ENCODE measurements at regions not wholly inside any gene's neighbourhood (a gene's known extent, or its start where the extent isn't known, plus 50 kb on each side); places are given as distances from the start of the nearest gene placed in this dataset.
"Not testable (repeated sequence)": the region's sequence is repeated elsewhere in the genome, so short reads cannot be mapped to it uniquely, and the experiment has no call there.

GRCh38 chr7:13024121-13024674, 336.8 kb downstream of the ARL4A start:
- no peaks in the 10 kb centered on the region for H3K36me3 Mint-ChIP-seq
- H3K9me3 Mint-ChIP-seq, result no peaks in the 10 kb centered on the region
- no peaks in the 10 kb centered on the region for H3K27me3 Mint-ChIP-seq
- no peak for ATAC-seq
- H3K27ac Mint-ChIP-seq, result no peak overlapping the region
- no peak overlapping the region for H3K4me3 Mint-ChIP-seq
- no peaks in the 10 kb centered on the region for H3K4me1 Mint-ChIP-seq

DNA sequence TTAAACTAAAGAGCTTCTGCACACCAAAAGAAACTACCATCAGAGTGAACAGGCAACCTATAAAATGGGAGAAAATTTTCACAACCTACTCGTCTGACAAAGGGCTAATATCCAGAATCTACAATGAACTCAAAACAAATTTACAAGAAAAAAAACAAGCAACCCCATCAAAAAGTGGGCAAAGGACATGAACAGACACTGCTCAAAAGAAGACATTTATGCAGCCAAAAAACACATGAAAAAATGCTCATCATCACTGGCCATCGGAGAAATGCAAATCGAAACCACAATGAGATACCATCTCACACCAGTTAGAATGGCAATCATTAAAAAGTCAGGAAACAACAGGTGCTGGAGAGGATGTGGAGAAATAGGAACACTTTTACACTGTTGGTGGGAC, 337.6 kb downstream of the ARL4A start:
- not testable (repeated sequence) for H3K9me3 Mint-ChIP-seq, H3K27ac Mint-ChIP-seq, H3K27me3 Mint-ChIP-seq, H3K4me1 Mint-ChIP-seq, H3K36me3 Mint-ChIP-seq, H3K4me3 Mint-ChIP-seq, ATAC-seq

DNA sequence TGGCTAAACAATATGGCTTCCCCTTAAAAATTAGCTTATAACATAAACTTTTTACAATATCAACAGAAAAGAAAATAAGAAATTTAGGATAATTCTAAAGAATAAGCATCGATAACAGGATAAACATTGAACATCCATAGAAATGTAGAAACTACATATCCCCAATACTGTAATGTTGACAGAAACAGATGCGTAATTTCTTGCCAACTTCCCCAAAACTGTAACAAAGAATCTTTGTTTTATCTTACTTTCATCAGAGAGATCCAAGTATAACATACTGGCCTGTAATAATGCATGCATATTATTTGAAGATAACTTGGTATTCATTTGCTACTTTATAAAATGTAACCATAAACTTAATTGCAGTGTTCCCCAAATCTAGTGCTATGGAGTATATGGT, 339.9 kb downstream of the ARL4A start:
- Mint-ChIP-seq H3K4me3 (no peak overlapping the region), H3K4me1 (no peaks in the 10 kb centered on the region), H3K9me3 (no peaks in the 10 kb centered on the region), H3K27ac (no peak overlapping the region), H3K36me3 (no peaks in the 10 kb centered on the region), H3K27me3 (no peaks in the 10 kb centered on the region)
- no peak for ATAC-seq

DNA sequence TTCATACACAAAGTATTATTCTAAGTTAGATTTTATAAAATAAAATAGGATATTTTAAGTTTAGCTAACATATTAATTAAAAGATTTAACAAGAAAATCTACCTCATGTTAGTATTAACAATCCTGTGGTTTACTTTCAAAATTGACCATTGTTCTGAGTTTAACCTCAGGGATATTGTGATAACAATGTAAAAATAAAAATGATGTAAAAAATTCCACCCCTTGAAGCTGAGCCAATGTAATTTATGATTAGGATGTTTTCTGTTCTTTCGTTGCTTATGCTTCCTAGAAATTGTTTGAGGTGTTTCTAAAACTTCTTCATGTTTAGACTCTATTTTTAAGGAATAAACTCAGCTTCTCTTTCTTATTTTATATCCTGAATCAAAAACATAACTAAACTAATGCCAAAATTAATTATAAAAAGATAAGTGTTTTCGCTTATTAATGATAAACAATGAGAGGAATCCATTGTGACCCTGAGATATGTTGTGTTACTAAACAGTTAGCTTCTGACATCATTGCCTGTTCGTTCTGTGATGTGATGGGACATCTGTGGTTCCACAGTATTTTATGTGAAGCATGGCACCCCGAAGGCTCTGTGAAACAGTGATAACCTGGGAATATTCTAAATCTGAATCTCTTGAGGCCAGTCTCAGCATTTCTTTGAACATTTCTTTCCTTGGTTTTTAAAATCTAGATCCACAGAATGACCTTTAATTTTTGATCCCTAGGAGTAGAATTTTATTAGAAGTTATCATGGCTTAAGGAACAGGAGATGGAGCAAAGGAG, 340.8 kb downstream of the ARL4A start:
- no peak for ATAC-seq
- H3K36me3 Mint-ChIP-seq, result no peaks in the 10 kb centered on the region
- H3K9me3 Mint-ChIP-seq, result no peaks in the 10 kb centered on the region
- H3K4me1 Mint-ChIP-seq, result no peaks in the 10 kb centered on the region
- H3K4me3 Mint-ChIP-seq, result no peak overlapping the region
- H3K27ac Mint-ChIP-seq, result no peak overlapping the region
- H3K27me3 Mint-ChIP-seq, result no peaks in the 10 kb centered on the region

GRCh38 chr7:13028825-13029099, 341.3 kb downstream of the ARL4A start:
- Mint-ChIP-seq H3K9me3 (no peaks in the 10 kb centered on the region), H3K4me1 (no peaks in the 10 kb centered on the region), H3K27ac (no peak overlapping the region), H3K4me3 (no peak overlapping the region), H3K27me3 (no peaks in the 10 kb centered on the region), H3K36me3 (no peaks in the 10 kb centered on the region)
- ATAC-seq, result no peak

- peaks cover 9% of the 10 kb centered on the region for H3K4me1 Mint-ChIP-seq
- no peaks in the 10 kb centered on the region for H3K36me3 Mint-ChIP-seq
Observed at GRCh38 chr7:13031468-13031867, 344.0 kb downstream of the ARL4A start.

GRCh38 chr7:13032084-13032483, 344.7 kb downstream of the ARL4A start:
- no peak overlapping the region for H3K4me3 Mint-ChIP-seq

More at GRCh38 chr7:13031468-13031867, 344.0 kb downstream of the ARL4A start:
- Mint-ChIP-seq H3K9me3 (no peaks in the 10 kb centered on the region), H3K27ac (no peak overlapping the region), H3K27me3 (no peaks in the 10 kb centered on the region), H3K4me3 (no peak overlapping the region)
- ATAC-seq, result no peak

DNA sequence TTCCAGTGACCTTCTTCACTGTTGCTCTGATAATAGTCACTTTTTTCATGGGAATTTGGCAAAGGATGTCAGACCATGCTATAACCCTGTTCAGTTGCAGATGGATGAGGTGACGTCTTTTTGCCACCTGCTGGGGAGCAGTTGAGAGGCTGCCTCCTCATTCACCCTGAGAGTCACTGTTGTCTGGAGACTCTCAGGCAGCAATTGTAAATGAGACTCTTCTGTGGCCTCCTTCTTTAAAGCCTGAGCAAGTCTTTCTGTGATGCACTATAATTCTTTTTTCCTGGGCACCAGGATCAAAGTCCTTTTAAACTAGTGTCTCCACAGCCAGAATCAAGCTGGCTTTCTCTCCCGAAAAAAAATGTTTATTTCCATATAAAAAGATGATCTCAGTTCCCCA, 345.1 kb downstream of the ARL4A start:
- H3K4me1 Mint-ChIP-seq, result peaks cover 9% of the 10 kb centered on the region
- no peak overlapping the region for H3K4me3 Mint-ChIP-seq
- no peak for ATAC-seq
- no peaks in the 10 kb centered on the region for H3K36me3 Mint-ChIP-seq
- H3K9me3 Mint-ChIP-seq, result no peaks in the 10 kb centered on the region
- H3K27me3 Mint-ChIP-seq, result no peaks in the 10 kb centered on the region
- H3K27ac Mint-ChIP-seq, result no peak overlapping the region

More at GRCh38 chr7:13032084-13032483, 344.7 kb downstream of the ARL4A start:
- H3K27ac Mint-ChIP-seq, result no peak overlapping the region
- ATAC-seq, result no peak
- no peaks in the 10 kb centered on the region for H3K27me3 Mint-ChIP-seq
- H3K4me1 Mint-ChIP-seq, result peaks cover 9% of the 10 kb centered on the region
- no peaks in the 10 kb centered on the region for H3K9me3 Mint-ChIP-seq
- no peaks in the 10 kb centered on the region for H3K36me3 Mint-ChIP-seq

GRCh38 chr7:13034693-13035092, 347.3 kb downstream of the ARL4A start:
- Mint-ChIP-seq H3K9me3 (no peaks in the 10 kb centered on the region), H3K36me3 (no peaks in the 10 kb centered on the region), H3K4me3 (no peak overlapping the region), H3K4me1 (peaks cover 9% of the 10 kb centered on the region), H3K27me3 (no peaks in the 10 kb centered on the region), H3K27ac (no peak overlapping the region)
- ATAC-seq, result no peak

DNA sequence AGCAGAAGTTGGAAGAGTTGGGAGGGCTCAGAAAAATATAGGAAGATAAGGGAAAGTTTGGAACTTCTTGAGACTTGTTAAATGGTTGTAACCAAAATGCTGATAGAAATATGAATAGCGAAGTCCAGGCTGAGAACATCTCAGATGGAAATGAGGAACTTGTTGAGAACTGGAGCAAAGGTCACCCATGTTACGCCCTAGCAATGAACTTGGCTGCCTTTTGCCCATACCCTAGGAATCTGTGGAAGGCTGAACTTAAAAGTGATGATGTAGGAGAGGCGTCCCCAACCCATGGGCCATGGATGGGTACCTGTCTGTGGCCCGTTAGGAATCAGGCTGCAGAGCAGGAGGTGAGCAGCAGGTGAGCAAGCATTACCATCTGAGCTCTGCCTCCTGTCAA, 347.8 kb downstream of the ARL4A start:
- no peaks in the 10 kb centered on the region for H3K36me3 Mint-ChIP-seq
- ATAC-seq, result no peak
- peaks cover 9% of the 10 kb centered on the region for H3K4me1 Mint-ChIP-seq
- H3K27ac Mint-ChIP-seq, result no peak overlapping the region
- no peak overlapping the region for H3K4me3 Mint-ChIP-seq
- H3K27me3 Mint-ChIP-seq, result no peaks in the 10 kb centered on the region
- H3K9me3 Mint-ChIP-seq, result no peaks in the 10 kb centered on the region

DNA sequence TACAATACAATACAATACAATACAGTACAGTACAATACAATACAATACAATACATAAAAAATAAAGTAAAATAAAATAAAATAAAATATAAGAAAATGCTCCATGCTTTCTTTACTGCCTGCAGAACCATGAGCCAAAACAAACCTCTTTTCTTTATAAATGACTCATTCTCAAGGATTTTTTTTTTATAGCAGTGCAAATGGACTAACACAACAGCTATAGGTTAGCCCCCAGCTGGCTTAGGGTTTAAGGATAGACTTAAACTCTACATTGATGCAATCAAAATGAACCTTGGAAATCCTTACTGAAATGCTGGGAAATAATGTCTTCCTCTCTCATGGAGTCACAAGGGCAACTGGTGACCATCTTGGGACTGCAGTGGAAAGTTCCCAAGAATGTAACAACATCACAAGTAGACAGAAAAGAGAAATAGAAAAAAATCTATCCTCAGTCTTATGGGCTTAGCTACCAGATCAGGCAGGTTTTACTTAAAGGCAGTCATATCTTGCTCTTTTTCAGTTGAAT, 348.9 kb downstream of the ARL4A start:
- H3K4me3 Mint-ChIP-seq, result no peak overlapping the region

DNA sequence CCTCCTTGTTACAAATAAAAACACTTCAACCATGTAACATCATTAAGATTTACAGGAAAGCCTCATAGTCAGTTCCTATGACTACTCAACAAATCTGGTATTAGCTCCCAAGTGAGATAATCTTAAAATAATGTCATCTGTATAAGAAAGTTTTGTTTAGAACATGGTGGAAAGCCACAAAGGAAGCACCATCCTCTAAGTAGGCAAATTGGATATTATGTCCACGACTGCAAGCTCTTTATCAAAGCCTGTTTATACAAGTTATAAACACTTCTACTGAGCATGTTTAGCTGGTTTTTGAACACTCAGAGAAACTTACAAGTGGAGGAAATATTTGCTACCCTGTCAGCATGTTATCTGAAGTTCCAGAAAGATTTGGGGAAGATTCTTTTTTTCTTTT, 349.8 kb downstream of the ARL4A start:
- Mint-ChIP-seq H3K4me1 (peaks cover 9% of the 10 kb centered on the region), H3K27me3 (no peaks in the 10 kb centered on the region), H3K4me3 (no peak overlapping the region), H3K36me3 (no peaks in the 10 kb centered on the region), H3K27ac (no peak overlapping the region), H3K9me3 (no peaks in the 10 kb centered on the region)
- no peak for ATAC-seq

More for the DNA sequence above, 348.9 kb downstream of the ARL4A start:
- H3K9me3 Mint-ChIP-seq, result no peaks in the 10 kb centered on the region
- ATAC-seq, result no peak
- H3K27me3 Mint-ChIP-seq, result no peaks in the 10 kb centered on the region
- H3K36me3 Mint-ChIP-seq, result no peaks in the 10 kb centered on the region
- peaks cover 9% of the 10 kb centered on the region for H3K4me1 Mint-ChIP-seq
- no peak overlapping the region for H3K27ac Mint-ChIP-seq

DNA sequence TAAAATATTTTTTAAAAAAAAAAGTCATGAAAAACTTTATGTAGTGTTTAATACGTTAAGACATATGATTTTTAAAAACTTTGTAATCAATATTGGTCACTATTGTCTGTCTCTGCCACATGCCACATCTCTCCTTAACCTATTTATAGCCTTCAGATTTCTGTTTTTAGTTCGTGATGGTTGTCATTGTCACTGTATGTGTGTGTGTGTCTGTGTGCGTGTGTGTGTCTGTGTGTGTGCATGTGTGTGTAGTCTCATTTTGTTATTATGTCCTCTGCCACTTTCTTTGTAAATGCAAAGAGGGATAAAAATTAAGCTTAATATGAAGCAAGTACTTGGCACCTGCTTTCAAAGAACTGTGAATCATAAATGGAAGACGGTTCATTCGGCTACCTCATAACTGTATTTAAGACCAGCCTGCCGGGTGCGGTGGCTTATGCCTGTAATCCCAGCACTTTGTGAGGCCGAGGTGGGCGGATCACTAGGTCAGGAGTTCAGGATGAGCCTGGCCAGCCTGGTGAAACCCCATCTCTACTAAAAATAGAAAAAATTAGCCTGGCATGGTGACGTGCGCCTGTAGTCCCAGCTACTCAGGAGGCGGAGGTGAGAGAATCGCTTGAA, 354.0 kb downstream of the ARL4A start:
- Mint-ChIP-seq H3K36me3 (no peaks in the 10 kb centered on the region), H3K4me3 (no peak overlapping the region), H3K9me3 (no peaks in the 10 kb centered on the region), H3K4me1 (no peaks in the 10 kb centered on the region), H3K27me3 (no peaks in the 10 kb centered on the region), H3K27ac (no peak overlapping the region)
- ATAC-seq, result no peak

DNA sequence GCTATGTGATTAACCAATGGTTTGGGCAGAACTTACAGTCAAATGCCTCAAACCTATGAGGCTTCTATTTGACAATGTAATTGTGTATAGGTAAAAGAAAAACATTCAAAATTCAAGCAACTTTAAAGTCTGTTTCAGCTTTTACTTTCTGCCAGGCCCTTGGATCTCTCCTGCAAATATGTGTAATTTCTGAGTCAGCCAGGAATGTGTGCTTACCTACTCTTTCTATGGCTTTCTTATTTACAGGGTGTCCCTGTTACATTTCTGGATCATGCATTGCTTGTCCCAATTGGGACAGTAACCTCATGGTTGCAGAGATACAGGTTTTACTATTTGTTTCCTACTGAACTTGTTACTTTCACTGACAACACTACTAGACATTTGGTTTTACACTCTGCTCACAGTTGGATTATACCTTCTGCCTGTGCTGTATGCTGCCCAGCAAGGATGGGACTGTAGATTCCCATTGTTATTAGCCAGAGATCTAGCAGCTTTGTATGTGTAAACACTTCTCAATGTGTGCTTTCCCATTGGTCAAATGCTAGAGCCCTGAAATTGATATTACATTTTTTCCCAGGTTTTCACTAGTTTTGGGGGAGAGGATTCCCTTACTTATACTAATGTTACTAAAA, 355.3 kb downstream of the ARL4A start:
- H3K27me3 Mint-ChIP-seq, result no peaks in the 10 kb centered on the region
- H3K36me3 Mint-ChIP-seq, result no peaks in the 10 kb centered on the region
- no peak for ATAC-seq
- H3K27ac Mint-ChIP-seq, result no peak overlapping the region
- H3K4me3 Mint-ChIP-seq, result no peak overlapping the region
- no peaks in the 10 kb centered on the region for H3K9me3 Mint-ChIP-seq
- H3K4me1 Mint-ChIP-seq, result no peaks in the 10 kb centered on the region

DNA sequence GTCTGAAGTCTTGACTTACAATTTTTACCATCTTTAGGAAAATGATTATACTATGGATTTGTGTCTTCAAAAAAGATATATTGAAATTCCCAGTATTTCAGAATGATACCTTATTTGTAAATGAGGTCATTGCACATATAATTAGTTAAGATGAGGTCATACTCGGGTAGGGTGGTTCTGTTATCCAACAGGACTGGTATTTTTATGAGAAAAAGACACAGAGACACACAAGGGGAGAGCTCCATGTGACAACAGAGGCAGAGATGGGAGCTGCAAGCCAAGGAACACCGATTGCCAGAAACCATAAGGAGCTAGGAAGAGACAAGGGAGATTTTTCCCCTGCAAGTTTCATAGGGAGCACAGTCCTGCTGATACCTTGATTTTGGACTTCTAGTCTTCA, 356.9 kb downstream of the ARL4A start:
- Mint-ChIP-seq H3K36me3 (no peaks in the 10 kb centered on the region), H3K27ac (no peak overlapping the region), H3K27me3 (no peaks in the 10 kb centered on the region), H3K4me1 (no peaks in the 10 kb centered on the region), H3K9me3 (no peaks in the 10 kb centered on the region), H3K4me3 (no peak overlapping the region)
- no peak for ATAC-seq

- H3K36me3 Mint-ChIP-seq, result no peaks in the 10 kb centered on the region
- no peak overlapping the region for H3K27ac Mint-ChIP-seq
- no peaks in the 10 kb centered on the region for H3K9me3 Mint-ChIP-seq
- H3K4me1 Mint-ChIP-seq, result no peaks in the 10 kb centered on the region
- H3K4me3 Mint-ChIP-seq, result no peak overlapping the region
- no peak for ATAC-seq
- no peaks in the 10 kb centered on the region for H3K27me3 Mint-ChIP-seq
Observed at GRCh38 chr7:13047061-13047460, 359.6 kb downstream of the ARL4A start.
